HG03097 (cell line): ENCODE measurements at regions not wholly inside any gene's neighbourhood (a gene's known extent, or its start where the extent isn't known, plus 50 kb on each side); places are given as distances from the start of the nearest gene placed in this dataset.
"Not testable (repeated sequence)": the region's sequence is repeated elsewhere in the genome, so short reads cannot be mapped to it uniquely, and the experiment has no call there.

ENCODE experiments used
- ATAC-seq: cut with Tn5 transposase; IDR thresholded peaks from one replicate; pipeline ENCODE4 v1.9.1; 2021; ENCODE audit not compliant: unreplicated experiment, low FRiP score

DNA sequence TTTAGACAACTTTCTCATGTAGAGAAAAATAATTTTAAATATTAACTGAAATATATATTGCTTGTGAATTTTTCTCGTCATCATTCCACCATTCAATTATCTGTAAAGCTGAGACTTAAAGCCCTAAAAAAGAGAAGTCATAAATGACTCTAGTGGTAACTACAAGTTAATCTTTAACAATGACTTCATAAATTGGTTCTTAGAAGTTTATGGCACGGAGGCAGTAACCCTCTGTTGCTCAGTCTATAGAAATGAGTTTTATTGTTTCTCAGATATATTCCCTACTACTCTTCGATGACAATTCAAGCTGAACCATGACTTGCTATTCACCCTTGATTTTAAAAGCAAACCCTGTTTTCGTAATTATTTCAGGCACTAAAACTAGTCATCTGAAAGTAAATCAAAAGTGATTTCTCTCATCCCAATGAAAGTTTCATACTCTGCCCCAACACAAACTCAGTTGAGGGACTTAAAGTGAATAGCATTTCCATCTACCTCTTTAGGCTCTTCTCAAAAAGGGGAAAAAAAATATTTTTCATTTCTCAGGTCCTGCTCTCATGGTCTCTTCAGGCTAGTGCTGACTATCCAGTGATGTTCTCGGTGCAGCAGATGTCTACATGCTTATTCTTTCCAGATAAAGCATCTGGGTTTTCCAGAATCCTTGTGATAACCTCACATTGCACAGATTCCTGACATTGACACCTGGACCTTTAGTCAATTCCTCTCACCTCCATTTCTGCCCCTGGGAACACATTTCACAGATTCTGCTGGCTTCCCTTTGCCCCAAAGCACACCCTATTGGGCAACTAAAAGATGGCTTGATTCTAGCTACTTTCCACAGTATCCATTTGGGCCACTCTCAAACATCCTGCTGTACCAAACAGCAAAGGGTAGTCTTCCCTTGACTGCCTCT is 207.8 kb upstream of the LRATD1 start:
- no peak for ATAC-seq

DNA sequence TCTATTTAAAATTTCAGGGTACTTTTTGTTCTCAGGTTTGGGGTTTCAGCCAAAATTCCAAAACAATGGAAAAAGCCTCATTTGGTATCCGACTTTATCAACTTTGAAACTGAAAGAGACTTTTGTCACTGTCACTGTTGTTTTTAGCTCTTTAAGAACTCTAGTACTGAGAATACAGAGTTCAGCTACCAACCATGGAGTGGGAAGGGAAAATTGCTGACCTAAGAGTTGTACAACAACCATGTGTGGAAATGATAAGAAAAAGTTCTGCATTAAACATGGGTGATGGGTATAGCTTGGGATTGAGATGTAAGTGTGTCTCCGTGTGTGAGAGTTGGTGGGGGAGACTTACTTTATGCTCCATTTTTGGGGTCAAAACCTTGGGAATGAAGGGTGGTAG is 206.6 kb upstream of the LRATD1 start:
- ATAC-seq: no peak

DNA sequence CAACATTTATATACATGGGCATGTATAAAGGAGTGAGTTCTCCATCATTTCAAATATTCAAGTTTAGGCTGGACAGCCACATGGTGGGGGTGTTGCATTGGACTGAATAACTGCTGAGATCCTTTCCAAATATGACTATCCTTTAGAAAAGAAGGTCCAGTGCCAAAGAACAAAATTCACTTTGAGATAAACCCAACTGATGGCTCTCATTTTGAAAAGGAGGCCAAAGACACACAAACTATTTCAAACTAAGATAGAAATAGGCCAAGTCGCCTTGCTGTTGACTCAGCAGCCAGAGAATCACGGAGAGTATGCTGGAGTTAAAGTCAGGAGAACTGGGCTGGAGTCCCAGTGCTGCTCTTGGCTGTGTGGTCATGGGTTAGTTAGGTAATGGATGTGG is 204.5 kb upstream of the LRATD1 start:
- ATAC-seq: no peak

DNA sequence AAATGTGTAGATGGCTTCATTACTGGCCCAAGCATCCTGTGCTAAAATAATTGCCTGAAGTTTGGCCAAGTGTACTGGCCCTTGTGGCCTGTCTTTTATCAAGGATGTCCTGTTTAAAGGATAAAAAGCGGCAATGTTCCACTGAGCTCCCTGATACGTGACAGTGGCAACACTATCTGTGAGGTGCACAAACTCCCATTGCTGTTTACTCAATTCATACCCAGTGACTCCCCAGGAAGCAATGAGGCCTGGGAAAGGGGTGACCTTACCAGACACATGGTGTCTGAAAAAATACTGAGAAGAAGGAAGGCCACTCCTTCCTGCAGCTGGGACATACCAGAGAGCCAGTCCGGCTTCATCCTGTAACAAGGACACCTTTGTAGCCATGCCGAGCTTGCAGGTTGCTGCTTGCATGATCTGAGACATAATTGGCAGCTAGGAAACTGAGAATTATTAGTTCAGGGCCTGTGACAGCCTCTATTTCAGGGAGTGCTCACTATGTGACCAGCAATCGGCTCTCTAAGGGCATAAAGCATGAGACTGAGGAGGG is 198.5 kb upstream of the LRATD1 start:
- no peak for ATAC-seq

DNA sequence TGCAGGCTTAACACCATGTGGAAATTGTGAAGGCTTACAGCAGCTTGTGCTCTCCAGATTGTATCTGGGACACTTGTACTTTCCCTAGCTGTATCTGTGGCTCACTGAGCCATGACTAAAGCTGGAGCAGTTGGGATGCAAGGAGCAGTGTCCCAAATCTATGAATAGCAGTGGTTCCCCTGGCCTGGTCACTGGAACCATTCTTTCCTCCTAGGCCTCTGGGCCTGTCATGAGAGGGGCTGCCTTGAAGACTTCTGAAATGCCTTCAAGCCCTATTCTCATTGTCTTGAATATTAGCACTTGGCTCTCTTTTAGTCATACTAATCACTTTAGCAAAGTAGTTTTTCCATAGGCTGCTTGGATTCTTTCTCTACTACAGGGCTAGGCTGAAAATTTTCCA is 186.8 kb upstream of the LRATD1 start:
- ATAC-seq: no peak

DNA sequence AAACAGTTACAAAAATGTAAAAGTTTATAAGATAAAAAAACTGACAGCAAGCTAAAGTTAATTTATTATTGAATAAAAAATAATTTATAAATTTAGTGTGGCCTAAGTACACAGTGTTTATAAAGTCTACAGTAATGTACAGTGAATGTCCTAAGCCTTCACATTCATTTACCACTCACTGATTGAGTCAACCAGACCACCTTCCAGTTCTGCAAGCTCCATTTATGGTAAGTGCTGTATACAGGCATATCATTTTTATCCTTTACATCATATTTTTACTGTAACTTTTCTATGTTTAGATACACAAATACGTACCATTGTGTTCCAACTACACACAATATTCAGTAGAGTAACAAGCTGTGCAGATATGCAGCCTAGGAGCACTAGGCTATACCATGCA is 184.2 kb upstream of the LRATD1 start:
- no peak for ATAC-seq

DNA sequence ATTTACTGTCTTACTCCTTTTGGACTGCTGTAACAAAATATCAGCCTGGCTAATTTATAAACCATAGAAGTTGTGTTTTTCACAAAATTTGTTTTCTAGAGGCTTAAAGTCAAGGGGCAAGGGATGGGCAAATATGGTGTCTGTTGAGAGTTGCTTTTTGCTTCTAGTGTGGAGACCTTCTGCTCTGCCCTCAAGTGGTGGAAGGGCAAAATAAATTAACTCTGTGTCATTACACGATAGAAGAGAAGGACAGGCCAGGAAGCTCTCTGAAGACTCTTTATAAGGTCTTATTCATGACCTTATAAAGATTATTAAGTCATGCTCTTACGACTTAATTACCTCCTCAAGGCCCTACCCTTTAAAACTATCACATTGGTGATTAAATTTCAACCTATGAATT is 181.2 kb upstream of the LRATD1 start:
- no peak for ATAC-seq

DNA sequence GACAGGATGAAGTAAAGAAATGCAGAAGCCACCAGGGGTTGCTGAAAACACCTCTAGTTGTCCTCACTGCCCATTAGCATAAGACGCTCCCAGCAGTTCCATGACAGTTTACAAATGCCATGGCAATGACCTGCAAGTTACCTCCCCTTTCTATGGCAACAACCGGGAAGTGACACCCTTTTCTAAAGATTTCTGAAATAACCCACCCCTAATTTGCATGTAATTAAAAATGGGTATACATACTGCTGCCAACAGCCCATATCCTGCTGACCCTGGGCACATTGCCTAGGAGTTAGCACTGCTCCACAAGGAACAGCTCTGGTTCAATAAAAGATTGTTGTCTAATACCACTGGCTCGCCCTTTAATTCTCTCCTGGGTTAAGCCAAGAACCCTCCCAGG is 178.3 kb upstream of the LRATD1 start:
- no peak for ATAC-seq

DNA sequence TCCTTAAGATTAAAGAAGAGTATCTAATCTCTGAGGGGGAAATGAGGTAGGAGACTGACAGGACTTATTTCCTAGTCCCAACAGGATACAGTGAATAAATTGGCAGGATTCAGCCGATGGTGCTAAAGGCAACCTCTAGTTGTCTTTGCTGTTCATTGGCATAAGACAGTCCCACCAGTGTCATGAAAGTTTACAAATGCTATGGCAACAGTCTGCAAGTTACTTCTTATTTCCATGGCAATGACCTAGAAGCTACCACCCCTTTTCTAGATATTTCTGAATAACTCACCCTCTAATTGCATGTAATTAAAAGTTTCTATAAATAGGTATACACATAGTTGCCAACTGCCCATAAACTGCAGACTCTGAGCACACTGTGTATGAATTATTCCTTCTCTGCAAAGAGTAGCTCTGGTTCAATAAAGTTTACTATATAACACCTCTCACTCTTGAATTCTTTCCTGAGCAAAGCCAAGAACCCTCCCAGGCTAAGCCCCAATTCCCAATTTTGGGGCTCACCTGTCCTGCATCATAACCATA is 172.7 kb upstream of the LRATD1 start:
- ATAC-seq: no peak

DNA sequence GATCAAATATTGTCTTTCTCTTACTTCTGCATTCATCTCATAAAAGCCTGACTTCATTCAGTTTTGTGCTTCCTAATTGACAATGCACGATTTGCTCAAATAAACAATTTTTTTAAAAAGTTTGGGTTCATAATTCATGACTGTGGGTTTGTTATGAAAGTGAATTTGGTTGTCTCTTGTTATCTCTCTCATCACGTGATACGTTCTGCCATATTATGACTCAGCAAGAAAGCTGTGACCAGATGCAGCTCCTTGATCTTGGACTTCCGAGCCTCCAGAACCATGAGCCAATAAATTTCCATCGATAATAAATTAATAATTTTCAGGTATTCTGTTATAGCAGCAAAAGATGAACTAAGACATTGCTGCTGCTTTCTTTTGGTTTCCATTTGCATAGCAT is 156.5 kb upstream of the LRATD1 start:
- no peak for ATAC-seq

DNA sequence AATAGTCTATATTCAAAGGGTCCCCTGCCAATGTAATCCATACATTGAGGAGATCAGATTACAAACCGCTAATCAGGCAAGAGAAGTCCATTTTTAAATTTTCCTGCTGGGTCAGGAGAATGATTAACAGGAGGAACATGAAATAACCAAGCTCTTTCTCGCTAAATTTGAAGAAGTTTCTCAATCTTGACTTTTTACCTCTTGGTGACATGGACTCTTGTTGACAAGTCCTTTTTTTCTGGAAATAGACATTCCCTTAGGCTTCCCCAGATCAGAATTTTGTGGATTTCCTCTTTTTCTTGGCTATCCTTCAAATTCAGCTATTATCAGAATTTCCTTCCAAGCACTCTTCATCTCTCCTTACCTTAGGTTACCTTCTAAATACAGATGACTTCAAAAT is 153.0 kb upstream of the LRATD1 start:
- no peak for ATAC-seq

DNA sequence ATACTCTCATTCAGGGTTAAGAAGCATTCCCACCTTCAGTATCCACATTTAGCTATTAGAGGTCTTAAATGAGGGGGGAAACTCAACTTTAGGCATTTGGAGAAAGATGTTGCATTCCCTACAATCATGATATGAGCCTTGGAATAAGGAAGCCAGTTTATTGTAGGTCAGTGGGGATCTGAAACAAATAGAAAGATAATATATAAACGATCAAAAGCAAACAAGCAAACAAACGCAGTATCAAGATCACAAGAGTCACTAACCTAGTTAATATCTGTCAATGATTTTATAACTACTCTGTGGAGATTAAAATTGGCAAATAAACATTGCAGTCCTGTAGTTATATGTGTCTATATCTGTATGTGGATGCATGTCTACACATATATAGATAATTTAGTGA is 152.4 kb upstream of the LRATD1 start:
- ATAC-seq: no peak

DNA sequence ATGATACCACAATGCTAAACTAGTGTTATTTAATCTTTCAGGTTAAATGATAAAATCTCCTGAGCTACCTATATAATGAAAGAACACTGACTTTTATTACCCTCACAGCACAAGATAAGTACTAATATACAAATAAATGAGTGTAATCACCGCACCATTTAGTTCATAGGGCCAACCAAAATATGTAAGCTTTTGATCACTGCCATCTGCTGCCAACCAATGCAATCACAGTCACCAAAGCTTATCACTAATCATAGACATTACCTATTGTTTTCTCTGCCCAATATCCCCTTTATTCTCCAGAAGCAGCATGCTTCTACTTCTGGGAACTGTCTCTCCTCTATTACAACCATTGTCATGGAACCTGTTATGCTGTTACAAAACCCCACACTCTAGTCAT is 151.6 kb upstream of the LRATD1 start:
- no peak for ATAC-seq

DNA sequence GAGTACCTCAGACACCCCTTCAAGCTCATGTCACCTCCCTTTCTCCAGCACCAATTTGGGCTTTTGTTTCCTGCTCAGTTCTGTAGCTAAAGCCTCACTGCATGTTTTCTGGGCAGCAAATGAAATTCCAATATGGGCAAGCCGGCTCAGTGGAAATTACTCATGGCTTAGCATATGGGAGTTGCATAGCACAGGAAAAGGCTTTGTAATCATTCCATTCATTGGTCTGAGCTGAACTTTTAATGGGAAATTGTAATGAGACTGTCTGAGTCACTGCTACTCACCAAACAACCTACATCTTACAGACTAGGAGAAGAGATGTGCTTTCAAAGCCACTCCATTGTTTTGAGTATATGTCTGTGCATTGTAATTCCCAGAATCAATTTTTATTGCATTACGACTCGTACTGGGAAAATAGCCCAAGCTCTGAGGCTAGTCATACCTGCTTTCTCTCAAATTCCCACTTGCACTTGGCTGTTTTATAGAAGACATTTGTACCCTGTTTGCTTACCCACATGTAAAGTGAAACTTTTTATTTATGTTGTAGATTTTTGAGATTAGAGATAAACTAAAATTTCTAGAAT is 139.5 kb upstream of the LRATD1 start:
- ATAC-seq: no peak

DNA sequence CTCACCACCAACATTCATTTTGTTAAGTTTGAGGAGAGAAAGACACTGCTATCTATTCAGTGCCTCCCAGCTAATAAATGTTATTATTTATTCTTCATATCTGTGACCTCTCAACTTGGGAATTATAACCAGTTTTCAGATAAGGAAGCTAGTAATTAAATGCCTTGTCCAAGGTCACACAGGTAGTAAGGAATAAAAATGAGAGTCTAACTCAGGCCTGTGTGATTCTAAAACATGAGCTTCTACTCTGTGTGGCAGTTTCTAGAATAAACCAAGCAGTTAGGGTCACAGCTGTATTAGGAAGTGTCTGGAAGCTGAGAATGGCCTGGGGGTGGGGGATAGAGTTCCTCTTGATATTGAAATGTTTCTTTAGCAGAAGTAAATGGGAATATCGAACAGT is 137.8 kb upstream of the LRATD1 start:
- ATAC-seq: no peak

DNA sequence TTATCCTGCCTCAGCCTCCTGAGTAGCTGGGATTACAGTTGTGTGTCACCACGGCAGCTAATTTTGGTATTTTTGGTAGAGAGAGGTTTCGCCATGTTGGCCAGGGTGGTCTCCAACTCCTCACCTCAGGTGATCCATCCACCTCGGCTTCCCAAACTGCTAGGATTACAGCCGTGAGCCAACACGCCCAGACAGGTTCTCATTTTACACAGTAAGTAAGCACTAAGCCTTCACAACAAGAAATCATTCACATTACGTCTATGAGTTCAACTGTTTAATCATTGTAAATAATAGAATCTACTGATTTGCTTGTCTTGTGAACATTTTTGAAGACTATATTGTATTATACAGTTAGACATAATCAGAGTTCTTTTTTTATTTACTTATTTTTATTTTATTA is 131.5 kb upstream of the LRATD1 start:
- ATAC-seq: no peak

DNA sequence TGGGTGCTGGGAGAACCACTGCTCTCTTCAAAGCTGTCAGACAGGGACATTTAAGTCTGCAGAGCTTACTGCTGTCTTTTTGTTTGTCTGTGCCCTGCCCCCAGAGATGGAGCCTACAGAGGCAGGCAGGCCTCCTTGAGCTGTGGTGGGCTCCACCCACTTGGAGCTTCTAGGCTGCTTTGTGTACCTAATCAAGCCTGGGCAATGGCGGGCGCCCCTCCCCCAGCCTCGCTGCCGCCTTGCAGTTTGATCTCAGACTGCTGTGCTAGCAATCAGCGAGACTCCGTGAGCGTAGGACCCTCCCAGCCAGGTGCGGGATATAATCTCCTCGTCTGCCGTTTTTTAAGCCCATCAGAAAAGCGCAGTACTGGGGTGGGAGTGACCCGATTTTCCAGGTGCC is 125.6 kb upstream of the LRATD1 start:
- ATAC-seq: not testable (repeated sequence)

DNA sequence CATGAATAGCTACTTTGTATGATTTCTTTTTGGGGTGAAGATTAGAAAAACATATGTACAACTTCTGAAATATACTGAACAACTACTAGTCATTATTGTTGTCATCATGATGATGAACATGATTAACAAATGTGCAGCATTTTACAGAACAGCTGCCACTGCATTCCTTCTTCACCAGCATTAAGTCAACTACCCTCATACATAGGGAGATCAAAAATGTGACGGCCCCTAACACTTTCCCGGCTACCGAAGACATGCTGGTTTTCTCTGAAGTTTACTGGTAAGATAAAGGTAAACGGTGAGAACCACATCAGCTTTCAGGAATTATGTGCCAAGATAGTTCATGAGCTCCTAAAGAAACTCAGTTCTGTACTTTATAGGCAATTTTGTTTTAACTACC is 121.0 kb upstream of the LRATD1 start:
- no peak for ATAC-seq

DNA sequence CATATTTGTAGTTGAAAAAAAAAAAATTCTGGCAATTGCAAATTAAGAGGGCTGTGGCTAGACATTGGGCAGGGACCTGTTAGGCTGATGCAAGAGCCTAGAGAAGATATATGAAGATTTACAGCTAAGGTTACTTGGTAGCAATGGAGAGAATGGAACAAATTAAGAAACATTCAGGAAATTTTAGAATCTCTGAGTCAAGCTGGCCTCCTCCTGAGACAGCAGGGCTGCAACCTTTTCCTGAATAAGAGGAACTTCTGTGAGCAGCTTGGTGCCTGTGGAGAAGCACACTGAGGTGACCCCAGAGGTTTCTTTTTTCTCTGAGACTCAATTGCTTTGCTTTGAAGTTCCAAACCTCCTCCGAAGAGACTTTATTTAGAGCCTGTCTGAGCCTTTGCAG is 118.6 kb upstream of the LRATD1 start:
- no peak for ATAC-seq

DNA sequence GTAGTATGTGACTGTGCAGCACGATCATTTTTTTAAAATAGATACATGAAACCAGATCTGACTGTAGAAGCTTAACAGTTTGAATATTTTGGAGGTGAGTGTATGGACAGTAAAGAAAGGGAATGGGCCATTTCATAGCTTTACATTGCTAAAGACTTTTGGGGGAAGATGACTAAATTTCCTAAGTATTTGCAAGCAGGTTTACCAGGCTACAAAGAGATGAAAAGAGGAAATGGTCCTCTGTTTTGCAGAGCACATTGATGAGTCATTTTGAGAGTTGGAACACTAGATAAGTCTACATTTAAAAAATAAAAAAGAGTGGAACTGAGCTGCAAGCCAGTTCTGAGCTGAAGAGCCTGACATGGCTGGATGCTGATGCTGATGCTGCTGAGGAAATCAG is 115.7 kb upstream of the LRATD1 start:
- no peak for ATAC-seq

DNA sequence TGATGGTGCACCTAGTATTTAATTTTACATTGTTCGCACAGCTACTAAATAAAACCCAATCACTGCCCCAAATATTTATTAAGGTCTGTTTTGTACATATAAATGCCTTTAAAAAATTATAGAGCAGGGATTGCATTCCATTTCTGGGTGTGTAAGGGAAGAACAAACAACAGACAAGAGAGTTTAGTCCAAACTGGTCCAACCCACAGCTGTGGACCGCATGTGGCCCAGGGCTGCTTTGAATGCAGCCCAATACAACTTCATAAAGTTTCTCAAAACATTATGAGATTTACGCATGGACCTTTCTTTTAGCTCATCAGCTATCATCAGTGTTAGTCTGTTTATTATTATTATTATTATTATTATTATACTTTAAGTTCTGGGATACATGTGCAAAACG is 114.8 kb upstream of the LRATD1 start:
- no peak for ATAC-seq
